ENCODE measurements at regions not wholly inside any gene's neighbourhood (a gene's known extent, or its start where the extent isn't known, plus 50 kb on each side); places are given as distances from the start of the nearest gene placed in this dataset.
A peak's percentile ranks its signal among the peaks of the same experiment; 100 is the strongest.

- TF ChIP-seq NFYA (IDR thresholded peaks at IDR 0.05; ENCODE audit: borderline replicate concordance, low read depth, low read length) (no peak), TCF3 (IDR thresholded peaks at IDR 0.05; ENCODE audit: borderline replicate concordance, insufficient read depth, low read depth, low read length) (peak; percentile 41; the same call in 1 of the 2 replicates), SUZ12 (IDR thresholded peaks at IDR 0.05; ENCODE audit: unreplicated experiment) (no peak), ASH2L (IDR thresholded peaks at IDR 0.05; ENCODE audit: borderline replicate concordance, low read depth) (no peak), BCLAF1 (IDR thresholded peaks at IDR 0.05) (no peak), WRNIP1 (IDR thresholded peaks at IDR 0.05; ENCODE audit: borderline replicate concordance, low read depth, low read length) (no peak), BMI1 (IDR thresholded peaks at IDR 0.05; ENCODE audit: borderline replicate concordance) (peak; percentile 59; the same call in 1 of the 2 replicates), ELK1 (IDR thresholded peaks at IDR 0.05; ENCODE audit: low read depth, low read length) (no peak), EGR1 (IDR thresholded peaks at IDR 0.05; ENCODE audit: borderline replicate concordance in 1 of 2, low read depth in 2 of 2, low read length in 2 of 2) (no peak), E2F8 (IDR thresholded peaks at IDR 0.05; ENCODE audit: low read depth, partially characterized antibody) (no peak), POLR2AphosphoS5 (IDR thresholded peaks at IDR 0.05; ENCODE audit: low read length) (peak; percentile 25; the same call in 1 of the 2 replicates), CREB1 (IDR thresholded peaks at IDR 0.05; ENCODE audit: low read depth) (0 out of 2 replicates have a peak, but pooled peaks have one; percentile 13), MTA3 (IDR thresholded peaks at IDR 0.05; ENCODE audit: borderline replicate concordance, low read length) (no peak), NR2C1 (IDR thresholded peaks at IDR 0.05) (no peak), LARP7 (IDR thresholded peaks at IDR 0.05) (no peak), NBN (IDR thresholded peaks at IDR 0.05) (peak; percentile 58; the same call in 1 of the 2 replicates), CEBPB (IDR thresholded peaks at IDR 0.05; ENCODE audit: borderline replicate concordance in 1 of 2, low read depth in 2 of 2, low read length in 2 of 2) (0 out of 4 replicates have a peak, but pooled peaks of 1 of the 2 experiments have one; percentile 30), MEF2B (IDR thresholded peaks at IDR 0.05; ENCODE audit: partially characterized antibody, poor library complexity, severe bottlenecking) (peak; percentile 93)
- TF ChIP-seq, protein P1, sequence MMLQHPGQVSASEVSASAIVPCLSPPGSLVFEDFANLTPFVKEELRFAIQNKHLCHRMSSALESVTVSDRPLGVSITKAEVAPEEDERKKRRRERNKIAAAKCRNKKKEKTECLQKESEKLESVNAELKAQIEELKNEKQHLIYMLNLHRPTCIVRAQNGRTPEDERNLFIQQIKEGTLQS (IDR thresholded peaks at IDR 0.05; ENCODE audit: borderline replicate concordance, extremely low read depth, low read depth, low read length): no peak
Measured at GRCh38 chr2:136052369-136053362, 65.3 kb downstream of the CXCR4 start (continued).
